Nephron (organoid): ENCODE measurements at regions not wholly inside any gene's neighbourhood (a gene's known extent, or its start where the extent isn't known, plus 50 kb on each side); places are given as distances from the start of the nearest gene placed in this dataset.
"Not testable (repeated sequence)": the region's sequence is repeated elsewhere in the genome, so short reads cannot be mapped to it uniquely, and the experiment has no call there.

Source experiments
- H3K27ac Mint-ChIP-seq, 3 experiments: 2 replicates each; pipeline ENCODE4 v1.8.0; 2020; ENCODE audit warnings: mixed read lengths in 3 of 3, mild to moderate bottlenecking in 2 of 3, moderate library complexity in 1 of 3
- H3K27me3 Mint-ChIP-seq: 2 replicates; pipeline ENCODE4 v1.8.0; 2021; ENCODE audit warnings: low read depth, mild to moderate bottlenecking, moderate library complexity, mixed read lengths
- H3K36me3 Mint-ChIP-seq: 2 replicates; pipeline ENCODE4 v1.8.0; 2020; ENCODE audit warnings: low read depth, mixed read lengths
- H3K4me1 Mint-ChIP-seq: 2 replicates; pipeline ENCODE4 v1.8.0; 2020; ENCODE audit warnings: mixed read lengths
- H3K4me3 Mint-ChIP-seq, 3 experiments: 2 replicates each; pipeline ENCODE4 v1.8.0; 2020; ENCODE audit warnings: mild to moderate bottlenecking in 3 of 3, mixed read lengths in 3 of 3, moderate library complexity in 2 of 3
- H3K9me3 Mint-ChIP-seq: 2 replicates; pipeline ENCODE4 v1.8.0; 2020; ENCODE audit warnings: mixed read lengths
- TF ChIP-seq, protein P1 (sequence below), 3 experiments: fragments of 200-600 bp; sonication (generic); IDR thresholded peaks; one replicate each; pipeline ENCODE4 v1.5.0; 2021; ENCODE audit warnings: antibody characterized with exemption in 3 of 3; ENCODE audit not compliant: unreplicated experiment in 3 of 3

DNA sequence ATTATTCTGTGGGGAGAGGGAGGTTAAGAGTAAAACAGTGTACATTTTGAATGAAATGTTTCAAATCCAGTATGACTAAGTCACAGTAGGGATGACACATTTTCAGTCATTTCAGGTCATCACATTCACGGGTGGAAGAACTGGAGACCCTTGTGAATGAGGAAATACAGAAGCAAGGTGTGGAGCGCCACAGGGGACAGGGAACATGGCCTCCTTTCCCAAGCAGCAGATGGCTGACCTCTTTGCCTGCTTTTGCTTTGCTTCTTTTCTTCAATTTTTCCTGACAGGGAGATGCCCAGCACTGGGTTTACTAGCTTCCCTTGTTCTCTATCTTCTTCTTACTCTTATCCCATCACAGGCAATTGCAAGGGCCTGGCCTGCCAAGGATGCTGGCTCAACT, 278.9 kb upstream of the DLGAP1 start:
- Mint-ChIP-seq H3K27ac (peak overlapping the region in 2 of 3 experiments; percentile 4 to 7), H3K36me3 (no peaks in the 10 kb centered on the region), H3K4me3 (no peak overlapping the region), H3K9me3 (no peaks in the 10 kb centered on the region), H3K4me1 (no peaks in the 10 kb centered on the region), H3K27me3 (no peaks in the 10 kb centered on the region)
- TF ChIP-seq, protein P1, sequence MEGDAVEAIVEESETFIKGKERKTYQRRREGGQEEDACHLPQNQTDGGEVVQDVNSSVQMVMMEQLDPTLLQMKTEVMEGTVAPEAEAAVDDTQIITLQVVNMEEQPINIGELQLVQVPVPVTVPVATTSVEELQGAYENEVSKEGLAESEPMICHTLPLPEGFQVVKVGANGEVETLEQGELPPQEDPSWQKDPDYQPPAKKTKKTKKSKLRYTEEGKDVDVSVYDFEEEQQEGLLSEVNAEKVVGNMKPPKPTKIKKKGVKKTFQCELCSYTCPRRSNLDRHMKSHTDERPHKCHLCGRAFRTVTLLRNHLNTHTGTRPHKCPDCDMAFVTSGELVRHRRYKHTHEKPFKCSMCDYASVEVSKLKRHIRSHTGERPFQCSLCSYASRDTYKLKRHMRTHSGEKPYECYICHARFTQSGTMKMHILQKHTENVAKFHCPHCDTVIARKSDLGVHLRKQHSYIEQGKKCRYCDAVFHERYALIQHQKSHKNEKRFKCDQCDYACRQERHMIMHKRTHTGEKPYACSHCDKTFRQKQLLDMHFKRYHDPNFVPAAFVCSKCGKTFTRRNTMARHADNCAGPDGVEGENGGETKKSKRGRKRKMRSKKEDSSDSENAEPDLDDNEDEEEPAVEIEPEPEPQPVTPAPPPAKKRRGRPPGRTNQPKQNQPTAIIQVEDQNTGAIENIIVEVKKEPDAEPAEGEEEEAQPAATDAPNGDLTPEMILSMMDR (IDR thresholded peaks at IDR 0.05; ENCODE audit: unreplicated experiment in 3 of 3): no peak

DNA sequence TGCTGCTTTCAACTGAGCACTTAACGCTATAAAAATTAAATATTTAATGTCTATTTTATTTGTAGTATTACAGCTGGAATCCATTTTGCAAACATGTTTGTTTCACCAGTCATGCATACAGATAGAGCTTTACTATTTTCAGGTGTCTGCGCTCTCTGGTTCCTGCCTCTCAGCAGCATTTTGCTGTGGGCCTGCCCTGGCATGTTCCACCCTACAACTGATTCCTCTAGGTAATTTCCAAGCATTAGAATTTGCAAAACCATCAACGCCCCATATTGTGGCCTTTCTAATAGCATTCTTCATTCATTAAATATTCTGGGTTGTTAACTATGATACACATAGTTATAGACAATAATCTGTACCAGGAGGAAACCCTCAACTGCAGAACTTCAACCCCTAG, 266.4 kb upstream of the DLGAP1 start:
- Mint-ChIP-seq H3K27ac (no peak overlapping the region), H3K4me3 (no peak overlapping the region), H3K27me3 (no peaks in the 10 kb centered on the region), H3K4me1 (no peaks in the 10 kb centered on the region), H3K9me3 (no peaks in the 10 kb centered on the region), H3K36me3 (no peaks in the 10 kb centered on the region)
- TF ChIP-seq, protein P1 (IDR thresholded peaks at IDR 0.05; ENCODE audit: unreplicated experiment in 3 of 3): no peak

DNA sequence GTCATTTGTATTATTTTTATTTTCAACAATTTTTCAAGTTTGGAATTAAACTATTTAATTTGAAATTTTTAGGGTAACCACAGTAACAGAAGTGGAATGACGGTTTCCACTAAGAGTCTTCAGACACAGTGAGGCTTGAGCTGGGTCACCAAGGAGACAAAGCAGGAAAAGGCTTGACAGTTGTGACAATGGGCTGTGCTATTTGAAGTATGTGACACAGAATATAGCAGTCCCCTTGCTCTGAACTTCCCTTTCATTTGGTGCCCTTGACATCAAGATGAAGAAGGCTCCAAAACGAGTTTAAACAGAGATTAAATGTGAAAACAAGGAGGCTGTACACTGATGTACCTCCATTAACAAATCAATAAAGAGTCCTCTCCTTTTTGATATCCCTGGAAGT, 265.4 kb upstream of the DLGAP1 start:
- Mint-ChIP-seq H3K27ac (no peak overlapping the region), H3K9me3 (no peaks in the 10 kb centered on the region), H3K4me1 (no peaks in the 10 kb centered on the region), H3K4me3 (no peak overlapping the region), H3K36me3 (no peaks in the 10 kb centered on the region), H3K27me3 (no peaks in the 10 kb centered on the region)
- TF ChIP-seq, protein P1 (IDR thresholded peaks at IDR 0.05; ENCODE audit: unreplicated experiment in 3 of 3): no peak

DNA sequence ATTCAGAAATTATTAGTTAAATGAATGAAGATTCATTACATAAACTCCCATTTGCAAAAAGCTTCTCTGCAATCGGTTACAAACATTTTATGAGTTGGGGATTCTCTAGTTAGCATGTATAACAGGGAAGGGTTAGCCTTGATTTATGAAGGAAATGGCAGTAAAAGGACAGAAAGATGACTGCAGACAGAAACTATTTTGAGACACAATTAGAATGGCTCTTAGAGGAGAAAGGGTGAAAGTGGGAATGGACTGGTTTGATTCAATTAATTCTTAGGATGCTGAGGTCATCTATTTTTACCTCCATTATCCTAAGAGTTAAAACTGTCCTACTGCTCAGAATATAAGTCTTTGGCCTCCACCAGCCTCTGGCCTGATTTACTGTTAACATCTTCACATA, 250.8 kb upstream of the DLGAP1 start:
- no peaks in the 10 kb centered on the region for H3K27me3 Mint-ChIP-seq
- TF ChIP-seq, protein P1 (IDR thresholded peaks at IDR 0.05; ENCODE audit: unreplicated experiment in 3 of 3): no peak
- H3K9me3 Mint-ChIP-seq: no peaks in the 10 kb centered on the region
- H3K4me3 Mint-ChIP-seq: no peak overlapping the region
- no peaks in the 10 kb centered on the region for H3K4me1 Mint-ChIP-seq
- H3K36me3 Mint-ChIP-seq: no peaks in the 10 kb centered on the region
- H3K27ac Mint-ChIP-seq: no peak overlapping the region

DNA sequence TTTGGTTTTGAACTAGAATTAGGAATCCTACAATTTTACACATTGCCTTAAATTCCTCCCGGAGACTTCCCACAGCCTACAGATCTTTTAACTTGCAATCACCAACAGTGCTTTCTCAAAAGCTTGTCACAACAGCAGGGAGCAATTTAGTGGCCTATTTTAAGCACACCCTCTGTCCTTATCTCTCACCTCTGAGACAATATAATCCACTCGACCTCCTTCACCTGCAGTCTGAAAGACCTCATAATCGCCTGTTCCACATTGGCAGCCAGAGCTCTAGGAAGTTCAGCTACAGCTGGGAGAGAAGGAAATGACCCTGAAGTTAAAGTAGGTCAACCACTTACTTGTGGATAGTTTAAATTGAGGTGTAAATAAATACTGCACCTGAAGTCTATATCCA, 249.7 kb upstream of the DLGAP1 start:
- H3K27me3 Mint-ChIP-seq: no peaks in the 10 kb centered on the region
- no peaks in the 10 kb centered on the region for H3K9me3 Mint-ChIP-seq
- H3K4me1 Mint-ChIP-seq: no peaks in the 10 kb centered on the region
- no peak overlapping the region for H3K27ac Mint-ChIP-seq
- no peak overlapping the region for H3K4me3 Mint-ChIP-seq
- TF ChIP-seq, protein P1 (IDR thresholded peaks at IDR 0.05; ENCODE audit: unreplicated experiment in 3 of 3): no peak
- H3K36me3 Mint-ChIP-seq: no peaks in the 10 kb centered on the region

DNA sequence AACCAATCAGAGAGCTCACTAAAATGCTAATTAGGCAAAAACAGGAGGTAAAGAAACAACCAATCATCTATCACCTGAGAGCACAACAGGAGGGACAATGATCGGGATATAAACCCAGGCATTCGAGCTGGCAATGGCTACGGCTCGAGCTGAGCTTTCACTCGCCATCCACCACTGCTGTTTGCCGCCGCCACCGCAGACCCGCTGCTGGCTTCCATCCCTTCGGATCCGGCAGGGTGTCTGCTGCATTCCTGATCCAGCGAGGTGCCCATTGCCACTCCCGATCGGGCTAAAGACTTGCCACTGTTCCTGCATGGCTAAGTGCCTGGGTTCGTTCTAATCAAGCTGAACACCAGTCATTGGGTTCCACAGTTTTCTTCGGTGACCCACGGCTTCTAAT, 236.7 kb upstream of the DLGAP1 start:
- Mint-ChIP-seq H3K4me1 (no peaks in the 10 kb centered on the region), H3K27me3 (no peaks in the 10 kb centered on the region)

DNA sequence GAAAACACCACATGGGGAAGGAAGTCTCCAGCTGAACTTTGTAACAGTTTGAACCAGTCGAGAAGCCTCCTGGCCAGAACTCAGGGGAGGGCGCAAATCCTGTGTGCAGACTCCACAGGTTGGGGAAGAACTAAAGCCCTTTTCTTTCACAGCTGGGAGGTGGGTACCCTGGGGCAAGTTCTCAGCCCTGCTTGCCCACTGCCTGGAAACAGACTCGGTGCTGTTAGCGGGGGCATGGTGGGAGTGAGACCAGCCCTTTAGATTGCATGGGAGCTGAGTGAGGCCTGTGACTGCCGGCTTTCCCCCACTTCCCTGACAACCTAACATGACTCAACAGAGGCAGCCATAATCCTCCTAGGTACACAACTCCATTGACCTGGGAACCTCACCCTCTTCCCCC, 223.6 kb upstream of the DLGAP1 start:
- H3K4me1 Mint-ChIP-seq: not testable (repeated sequence)

More for the DNA sequence above, 236.7 kb upstream of the DLGAP1 start:
- Mint-ChIP-seq H3K4me3 (no peak overlapping the region), H3K9me3 (peaks cover 29% of the 10 kb centered on the region), H3K27ac (no peak overlapping the region), H3K36me3 (no peaks in the 10 kb centered on the region)
- TF ChIP-seq, protein P1 (IDR thresholded peaks at IDR 0.05; ENCODE audit: unreplicated experiment in 3 of 3): no peak

More for the DNA sequence above, 223.6 kb upstream of the DLGAP1 start:
- H3K27me3 Mint-ChIP-seq, H3K4me3 Mint-ChIP-seq, H3K9me3 Mint-ChIP-seq, H3K36me3 Mint-ChIP-seq, H3K27ac Mint-ChIP-seq: not testable (repeated sequence)
